ENCODE measurements at regions not wholly inside any gene's neighbourhood (a gene's known extent, or its start where the extent isn't known, plus 50 kb on each side); places are given as distances from the start of the nearest gene placed in this dataset.

DNA sequence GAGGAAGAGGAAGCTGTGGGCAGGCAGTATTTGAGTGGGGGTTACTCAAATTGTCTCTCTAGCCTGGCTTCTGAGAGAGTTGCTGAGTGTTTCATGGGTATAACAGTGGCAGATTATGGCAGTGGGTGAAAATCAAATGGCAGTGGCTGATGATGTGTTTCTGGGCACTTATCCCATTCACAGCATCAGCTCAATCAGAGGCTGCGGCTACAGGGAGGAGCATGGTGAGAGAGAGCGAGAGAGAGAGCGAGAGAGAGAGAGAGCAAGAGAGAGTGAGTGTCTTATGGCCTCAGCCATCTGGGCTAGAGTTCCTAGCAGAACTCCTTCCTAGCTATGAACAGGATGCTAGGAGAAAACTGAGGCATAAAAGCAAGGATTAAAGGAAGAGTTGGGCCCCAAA lies 178.9 kb downstream of the OLFM4 start:
- TF ChIP-seq, protein P1, sequence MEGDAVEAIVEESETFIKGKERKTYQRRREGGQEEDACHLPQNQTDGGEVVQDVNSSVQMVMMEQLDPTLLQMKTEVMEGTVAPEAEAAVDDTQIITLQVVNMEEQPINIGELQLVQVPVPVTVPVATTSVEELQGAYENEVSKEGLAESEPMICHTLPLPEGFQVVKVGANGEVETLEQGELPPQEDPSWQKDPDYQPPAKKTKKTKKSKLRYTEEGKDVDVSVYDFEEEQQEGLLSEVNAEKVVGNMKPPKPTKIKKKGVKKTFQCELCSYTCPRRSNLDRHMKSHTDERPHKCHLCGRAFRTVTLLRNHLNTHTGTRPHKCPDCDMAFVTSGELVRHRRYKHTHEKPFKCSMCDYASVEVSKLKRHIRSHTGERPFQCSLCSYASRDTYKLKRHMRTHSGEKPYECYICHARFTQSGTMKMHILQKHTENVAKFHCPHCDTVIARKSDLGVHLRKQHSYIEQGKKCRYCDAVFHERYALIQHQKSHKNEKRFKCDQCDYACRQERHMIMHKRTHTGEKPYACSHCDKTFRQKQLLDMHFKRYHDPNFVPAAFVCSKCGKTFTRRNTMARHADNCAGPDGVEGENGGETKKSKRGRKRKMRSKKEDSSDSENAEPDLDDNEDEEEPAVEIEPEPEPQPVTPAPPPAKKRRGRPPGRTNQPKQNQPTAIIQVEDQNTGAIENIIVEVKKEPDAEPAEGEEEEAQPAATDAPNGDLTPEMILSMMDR (IDR thresholded peaks at IDR 0.05) = no peak
- TF ChIP-seq POLR2A (IDR thresholded peaks at IDR 0.05) = no peak
- no peak for TF ChIP-seq POLR2AphosphoS5 (IDR thresholded peaks at IDR 0.05)
